22Rv1 (cell line): ENCODE measurements at regions not wholly inside any gene's neighbourhood (a gene's known extent, or its start where the extent isn't known, plus 50 kb on each side); places are given as distances from the start of the nearest gene placed in this dataset.

Experiments
- CTCF ChIP-seq: fragments of 450-650 bp; IDR thresholded peaks from 2 replicates; pipeline ENCODE4 v1.5.1; 2017; ENCODE audit warnings: mild to moderate bottlenecking
- ZFX ChIP-seq: fragments of 450-650 bp; IDR thresholded peaks from 2 replicates; pipeline ENCODE4 v1.6.1; 2017; ENCODE audit warnings: antibody characterized with exemption, borderline replicate concordance

- no peak for TF ChIP-seq CTCF
- no peak for TF ChIP-seq ZFX
Measured at GRCh38 chr7:84790882-84791281, 396.0 kb downstream of the SEMA3D start.
